Activated B cell treated with CpG ODN at 0.5 μM for 24 hours (primary cell): ENCODE measurements at regions not wholly inside any gene's neighbourhood (a gene's known extent, or its start where the extent isn't known, plus 50 kb on each side); places are given as distances from the start of the nearest gene placed in this dataset.

Experiments used
- ATAC-seq: fragments of 200-7000 bp; cut with Tn5 transposase; one replicate; pipeline ENCODE4 v1.10.0; 2021; ENCODE audit warnings: low read depth, mild to moderate bottlenecking, moderate library complexity
- CTCF ChIA-PET: fragments of 350-600 bp; sonication (Branson Sonifier 250); formaldehyde crosslinking; loops from one replicate; lab custom pipeline; 2021; ENCODE audit warnings: antibody characterized with exemption; lab: Charles Lee
- POLR2A ChIA-PET: fragments of 350-600 bp; sonication (Branson Sonifier 250); formaldehyde crosslinking; loops from one replicate; lab custom pipeline; 2021; ENCODE audit warnings: antibody characterized with exemption; lab: Charles Lee
- DNase-seq: peaks from one replicate; pipeline ENCODE4 v3.0.0; 2022
- H3K27ac Mint-ChIP-seq: one replicate; pipeline ENCODE4 v1.8.0; 2020; ENCODE audit warnings: mixed read lengths
- H3K27me3 Mint-ChIP-seq: one replicate; pipeline ENCODE4 v1.8.0; 2021; ENCODE audit warnings: mixed read lengths
- H3K36me3 Mint-ChIP-seq: one replicate; pipeline ENCODE4 v1.8.0; 2021; ENCODE audit warnings: low read depth, mixed read lengths
- H3K4me1 Mint-ChIP-seq: one replicate; pipeline ENCODE4 v1.8.0; 2021; ENCODE audit warnings: mixed read lengths
- H3K4me3 Mint-ChIP-seq: one replicate; pipeline ENCODE4 v1.8.0; 2020; ENCODE audit warnings: mild to moderate bottlenecking, mixed read lengths
- H3K9me3 Mint-ChIP-seq: one replicate; pipeline ENCODE4 v1.8.0; 2020; ENCODE audit warnings: mixed read lengths
- CTCF ChIP-seq: fragments of 200-600 bp; IDR thresholded peaks from one replicate; pipeline ENCODE4 v1.8.0; 2022; ENCODE audit warnings: antibody characterized with exemption, mild to moderate bottlenecking
- intact Hi-C: fragments of 100-400 bp; cut with micrococcal nuclease; formaldehyde crosslinking; loops from one replicate; pipeline ENCODE4 v1.15.1; 2024

GRCh38 chr2:196537311-196537710 lies 102.2 kb upstream of the CCDC150 start:
- no peak overlapping the region for H3K4me3 Mint-ChIP-seq
- no peak for ATAC-seq
- POLR2A ChIA-PET: no interaction called here

GRCh38 chr2:196538189-196538588 lies 101.3 kb upstream of the CCDC150 start:
- no peaks in the 10 kb centered on the region for H3K36me3 Mint-ChIP-seq
- no peaks in the 10 kb centered on the region for H3K4me1 Mint-ChIP-seq
- DNase-seq: no peak
- POLR2A ChIA-PET: no interaction called here
- H3K27me3 Mint-ChIP-seq: peaks cover 3% of the 10 kb centered on the region
- intact Hi-C loops: no loop called here
- no peak for ATAC-seq
- H3K27ac Mint-ChIP-seq: no peak overlapping the region
- H3K4me3 Mint-ChIP-seq: no peak overlapping the region
- CTCF ChIA-PET: no interaction called here
- TF ChIP-seq CTCF: no peak
- H3K9me3 Mint-ChIP-seq: no peaks in the 10 kb centered on the region

More at GRCh38 chr2:196537311-196537710, 102.2 kb upstream of the CCDC150 start:
- Mint-ChIP-seq H3K27me3 (peaks cover 3% of the 10 kb centered on the region), H3K9me3 (no peaks in the 10 kb centered on the region), H3K4me1 (no peaks in the 10 kb centered on the region), H3K36me3 (no peaks in the 10 kb centered on the region), H3K27ac (no peak overlapping the region)
- DNase-seq: no peak
- CTCF ChIA-PET: no interaction called here
- intact Hi-C loops: no loop called here
- TF ChIP-seq CTCF: no peak

- no peak for ATAC-seq
- TF ChIP-seq CTCF: no peak
Measured at GRCh38 chr2:196538646-196539045, 100.9 kb upstream of the CCDC150 start.

DNA sequence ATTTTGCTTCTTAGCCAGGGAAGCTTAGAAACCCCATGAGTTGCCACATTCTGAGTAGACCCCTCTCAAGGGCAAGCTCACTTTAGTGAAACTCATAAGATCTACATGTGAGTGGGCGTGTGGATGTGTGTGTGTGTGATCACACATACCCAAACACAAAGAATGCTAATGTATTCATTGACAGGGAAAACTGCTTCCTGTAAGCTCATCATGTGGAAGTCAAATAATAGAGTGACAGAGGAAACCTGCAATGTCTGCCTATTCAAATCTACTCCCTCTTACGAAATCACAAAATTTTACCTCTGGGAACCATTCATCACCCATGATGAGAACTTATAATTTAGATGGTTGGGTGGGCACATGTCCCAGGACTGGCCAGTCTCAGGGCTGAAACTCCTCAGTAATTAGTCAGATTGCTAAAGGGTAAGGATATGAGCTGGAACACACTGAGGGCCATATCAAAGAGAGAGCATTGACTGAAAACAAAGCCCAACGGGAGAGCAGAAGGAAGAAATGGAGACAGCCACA lies 94.5 kb upstream of the CCDC150 start:
- H3K36me3 Mint-ChIP-seq: no peaks in the 10 kb centered on the region
- no peak overlapping the region for H3K4me3 Mint-ChIP-seq
- POLR2A ChIA-PET: no interaction called here
- no peaks in the 10 kb centered on the region for H3K4me1 Mint-ChIP-seq
- H3K9me3 Mint-ChIP-seq: no peaks in the 10 kb centered on the region
- no peak overlapping the region for H3K27ac Mint-ChIP-seq
- ATAC-seq: no peak
- no peak for TF ChIP-seq CTCF
- no peak for DNase-seq
- intact Hi-C loops: no loop called here
- peaks cover 21% of the 10 kb centered on the region for H3K27me3 Mint-ChIP-seq
- CTCF ChIA-PET: no interaction called here

More at GRCh38 chr2:196538646-196539045, 100.9 kb upstream of the CCDC150 start:
- H3K4me3 Mint-ChIP-seq: no peak overlapping the region
- no peaks in the 10 kb centered on the region for H3K36me3 Mint-ChIP-seq
- peaks cover 3% of the 10 kb centered on the region for H3K27me3 Mint-ChIP-seq
- H3K9me3 Mint-ChIP-seq: no peaks in the 10 kb centered on the region
- H3K4me1 Mint-ChIP-seq: no peaks in the 10 kb centered on the region
- ChIA-PET CTCF (no interaction called here), POLR2A (no interaction called here)
- H3K27ac Mint-ChIP-seq: no peak overlapping the region
- no peak for DNase-seq
- intact Hi-C loops: no loop called here

DNA sequence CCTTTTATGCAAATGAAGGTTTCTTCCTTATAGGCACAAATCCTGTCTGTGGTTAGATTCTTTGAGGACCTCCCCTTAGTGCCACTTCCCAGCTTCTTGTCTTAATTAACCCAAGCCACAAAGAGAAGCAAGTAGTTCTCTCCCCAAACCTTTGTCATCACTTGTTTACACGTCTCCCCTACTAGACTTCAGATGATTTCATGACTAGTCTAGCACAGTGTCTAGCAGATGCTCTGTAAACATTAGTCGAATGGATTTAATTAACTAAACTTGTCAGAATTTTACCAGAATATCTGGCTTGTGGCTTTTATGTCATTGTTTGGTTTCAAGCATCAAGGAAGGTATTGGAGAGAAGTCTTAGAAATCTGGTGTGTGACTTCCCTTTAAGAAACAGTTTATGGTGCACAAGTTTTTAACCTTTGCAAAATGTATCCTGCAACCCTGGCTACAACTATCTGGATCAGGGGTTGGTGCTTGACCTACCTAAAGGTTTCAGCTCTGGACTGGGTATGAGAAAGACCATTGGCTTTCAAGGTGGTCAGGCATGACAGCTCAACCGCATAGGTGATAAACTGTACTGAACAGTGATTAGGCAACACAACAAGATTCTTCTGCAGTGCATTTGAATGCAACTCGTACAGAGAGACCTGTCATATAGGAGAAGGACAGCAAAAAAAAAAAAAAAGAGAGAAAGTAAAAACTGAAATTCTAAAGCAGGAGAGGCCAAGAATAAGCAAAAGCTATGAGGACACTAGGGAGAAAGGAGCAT lies 93.2 kb upstream of the CCDC150 start:
- POLR2A ChIA-PET: no interaction called here
- ATAC-seq: no peak
- no peak for TF ChIP-seq CTCF
- CTCF ChIA-PET: no interaction called here
- Mint-ChIP-seq H3K4me3 (no peak overlapping the region), H3K36me3 (no peaks in the 10 kb centered on the region), H3K4me1 (no peaks in the 10 kb centered on the region), H3K27ac (no peak overlapping the region), H3K9me3 (no peaks in the 10 kb centered on the region), H3K27me3 (peaks cover 18% of the 10 kb centered on the region)
- DNase-seq: no peak
- intact Hi-C loops: no loop called here
